CD14-positive monocyte (primary cell): ENCODE measurements at regions not wholly inside any gene's neighbourhood (a gene's known extent, or its start where the extent isn't known, plus 50 kb on each side); places are given as distances from the start of the nearest gene placed in this dataset.

Experiments
- DNase-seq, 3 donors: peaks; one replicate each; pipeline ENCODE4 v3.0.0-alpha.2; 2011 to 2022
- H2AFZ ChIP-seq: 2 replicates; pipeline ENCODE4 v1.6.0; 2012; ENCODE audit warnings: mild to moderate bottlenecking, low read depth, low read length, inconsistent platforms; ENCODE audit not compliant: insufficient read depth, poor library complexity, severe bottlenecking
- H3K27ac ChIP-seq, 2 donors: 1 replicate in 1 of 2; 2 replicates in 1 of 2; pipeline ENCODE4 v1.5.1; 2012 to 2013; ENCODE audit warnings: low read length in 2 of 2, control low read depth in 1 of 2, inconsistent platforms in 1 of 2, low read depth in 1 of 2, mild to moderate bottlenecking in 1 of 2
- H3K27me3 ChIP-seq, 2 donors: one replicate each; pipeline versions ENCODE4 v1.6.0 to v1.6.1; 2011 to 2013; ENCODE audit warnings: low read length in 2 of 2; ENCODE audit not compliant: control insufficient read depth in 2 of 2, insufficient read depth in 2 of 2
- H3K36me3 ChIP-seq, 2 donors: replicated peaks in 1 of 2; 1 replicate in 1 of 2; 2 replicates in 1 of 2; pipeline versions ENCODE4 v1.5.1 to v1.6.1; 2012 to 2013; ENCODE audit warnings: low read length in 2 of 2, control low read depth in 1 of 2, inconsistent platforms in 1 of 2, mild to moderate bottlenecking in 1 of 2; ENCODE audit not compliant: insufficient read depth in 2 of 2, control insufficient read depth in 1 of 2
- H3K4me1 ChIP-seq, 2 donors: 1 replicate in 1 of 2; 2 replicates in 1 of 2; pipeline versions ENCODE4 v1.5.1 to v1.6.1; 2012 to 2013; ENCODE audit warnings: low read length in 2 of 2, control low read depth in 1 of 2, inconsistent platforms in 1 of 2, mild to moderate bottlenecking in 1 of 2, moderate library complexity in 1 of 2; ENCODE audit not compliant: insufficient read depth in 2 of 2, control insufficient read depth in 1 of 2
- H3K4me2 ChIP-seq: replicated peaks from 2 replicates; pipeline ENCODE3; 2012; ENCODE audit warnings: low read length, moderate library complexity, mild to moderate bottlenecking; ENCODE audit not compliant: poor library complexity, severe bottlenecking; ENCODE audit errors: extremely low read depth
- H3K4me3 ChIP-seq, 3 experiments: fragments of 200-600 bp in 1 of 3; sonication (generic) in 1 of 3; replicated peaks in 1 of 3; 1 replicate in 2 of 3; 2 replicates in 1 of 3; pipeline ENCODE4 v1.5.1; 2011 to 2013; ENCODE audit warnings: low read length in 3 of 3, mild to moderate bottlenecking in 3 of 3, control low read depth in 2 of 3, low read depth in 2 of 3, inconsistent platforms in 1 of 3, moderate library complexity in 1 of 3
- H3K79me2 ChIP-seq: 2 replicates; pipeline ENCODE4 v1.6.0; 2012; ENCODE audit warnings: mild to moderate bottlenecking, control low read depth, inconsistent platforms, low read length, moderate library complexity; ENCODE audit not compliant: insufficient read depth
- H3K9ac ChIP-seq: 2 replicates; pipeline ENCODE4 v1.6.0; 2017; ENCODE audit warnings: low read length, mild to moderate bottlenecking; ENCODE audit not compliant: insufficient read depth, poor library complexity, severe bottlenecking
- H3K9me3 ChIP-seq, 2 donors: replicated peaks in 1 of 2; 1 replicate in 1 of 2; 2 replicates in 1 of 2; pipeline versions ENCODE4 v1.5.1 to v1.6.1; 2012 to 2013; ENCODE audit warnings: low read length in 2 of 2, control low read depth in 1 of 2; ENCODE audit not compliant: control insufficient read depth in 1 of 2, insufficient read depth in 1 of 2
- H4K20me1 ChIP-seq: 2 replicates; pipeline ENCODE4 v1.6.0; 2012; ENCODE audit warnings: mild to moderate bottlenecking, low read length, control low read depth, moderate library complexity; ENCODE audit not compliant: insufficient read depth
- H3K27ac Mint-ChIP-seq, 7 donors: one replicate each; pipeline ENCODE4 v1.8.0; 2020; ENCODE audit warnings: mild to moderate bottlenecking in 7 of 7, mixed read lengths in 7 of 7, moderate library complexity in 6 of 7, inconsistent platforms in 2 of 7
- H3K27me3 Mint-ChIP-seq, 3 donors: one replicate each; pipeline ENCODE4 v1.8.0; 2021 to 2022; ENCODE audit warnings: low read depth in 3 of 3, mild to moderate bottlenecking in 3 of 3, mixed read lengths in 3 of 3, moderate library complexity in 3 of 3, inconsistent platforms in 1 of 3
- H3K36me3 Mint-ChIP-seq, 2 donors: one replicate each; pipeline ENCODE4 v1.8.0; 2020; ENCODE audit warnings: mixed read lengths in 2 of 2, inconsistent platforms in 1 of 2, mild to moderate bottlenecking in 1 of 2
- H3K4me1 Mint-ChIP-seq: one replicate; pipeline ENCODE4 v1.8.0; 2020; ENCODE audit warnings: mild to moderate bottlenecking, mixed read lengths
- H3K4me3 Mint-ChIP-seq, 2 donors: one replicate each; pipeline ENCODE4 v1.8.0; 2020; ENCODE audit warnings: mild to moderate bottlenecking in 2 of 2, mixed read lengths in 2 of 2, moderate library complexity in 1 of 2
- H3K9me3 Mint-ChIP-seq, 7 donors: one replicate each; pipeline ENCODE4 v1.8.0; 2020 to 2022; ENCODE audit warnings: mixed read lengths in 7 of 7, mild to moderate bottlenecking in 6 of 7, moderate library complexity in 6 of 7, inconsistent platforms in 2 of 7
- CTCF ChIP-seq: fragments of 200-600 bp; IDR thresholded peaks from one replicate; pipeline ENCODE4 v1.8.0; 2022; ENCODE audit warnings: antibody characterized with exemption, mild to moderate bottlenecking
- WGBS: methylation state at CpG from one replicate; pipeline ENCODE4 v1.1.5; 2013; ENCODE audit warnings: missing lambda C conversion rate; ENCODE audit not compliant: insufficient coverage; 5-methylcytosine and 5-hydroxymethylcytosine counted together
- intact Hi-C, 2 donors: fragments of 100-400 bp; cut with micrococcal nuclease; formaldehyde crosslinking; loops; one replicate each; pipeline versions ENCODE4 v1.15.0 to v1.15.1; 2023

GRCh38 chr2:774436-774835 is 97.2 kb upstream of the TMEM18 start:
- H3K4me1 ChIP-seq, result no peaks in the 10 kb centered on the region
- WGBS, result 53% methylated on average over 3 of the region's 7 CpGs

DNA sequence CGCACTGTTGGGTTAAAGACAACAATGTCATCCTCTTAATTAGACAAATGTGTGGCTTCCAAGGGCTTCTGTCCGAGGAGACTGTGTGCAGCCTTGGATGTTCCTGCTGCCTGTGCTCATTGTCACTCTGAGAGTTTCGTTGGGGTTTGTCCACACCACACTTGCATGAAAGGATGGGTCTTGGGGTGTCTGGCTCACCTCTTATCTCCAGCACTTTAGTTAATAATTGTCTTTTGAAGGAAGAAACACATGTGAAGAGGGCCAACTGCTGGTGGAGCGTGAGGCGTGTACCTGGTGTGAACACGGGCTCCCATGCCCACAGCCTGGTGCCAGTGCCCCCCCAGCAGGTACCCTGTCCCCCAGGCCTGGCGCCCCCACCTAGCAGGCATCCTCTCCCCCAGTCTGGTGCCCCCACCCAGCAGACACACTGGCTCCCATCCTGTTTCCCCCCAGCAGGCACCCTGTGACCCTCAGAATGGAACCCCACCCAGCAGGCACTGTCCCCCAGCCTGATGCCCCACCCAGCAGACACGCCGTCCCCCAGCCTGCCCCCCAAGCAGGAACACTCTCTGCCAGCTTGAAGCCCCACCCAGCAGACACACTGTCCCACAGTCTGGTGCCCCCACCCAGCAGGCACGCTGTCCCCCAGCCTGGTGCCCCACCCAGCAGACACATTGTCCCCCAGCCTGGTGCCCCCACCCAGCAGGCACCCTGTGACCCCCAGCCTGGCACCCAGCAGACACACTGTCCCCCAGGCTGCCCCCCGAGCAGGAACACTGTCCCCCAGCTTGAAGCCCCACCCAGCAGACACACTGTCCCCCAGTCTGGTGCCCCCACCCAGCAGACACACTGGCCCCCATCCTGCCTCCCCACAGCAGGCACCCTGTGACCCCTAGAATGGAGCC is 96.3 kb upstream of the TMEM18 start:
- Histone ChIP-seq H3K36me3 (no peaks in the 10 kb centered on the region), H3K79me2 (no peaks in the 10 kb centered on the region), H3K4me2 (no peak overlapping the region), H4K20me1 (no peaks in the 10 kb centered on the region), H3K9me3 (peaks cover 0 to 7% of the 10 kb centered on the region in 2 donors), H3K4me3 (no peak overlapping the region), H3K9ac (no peak overlapping the region), H3K27ac (no peak overlapping the region), H3K27me3 (no peaks in the 10 kb centered on the region), H3K4me1 (no peaks in the 10 kb centered on the region), H2AFZ (no peak overlapping the region)
- H3K4me1 Mint-ChIP-seq, result no peaks in the 10 kb centered on the region
- no peak for TF ChIP-seq CTCF
- H3K36me3 Mint-ChIP-seq, result no peaks in the 10 kb centered on the region
- peaks cover 0 to 10% (median 6%) of the 10 kb centered on the region in 7 donors for H3K9me3 Mint-ChIP-seq
- H3K4me3 Mint-ChIP-seq, result no peak overlapping the region
- intact Hi-C loops, result no loop called here
- DNase-seq, result no peak
- H3K27me3 Mint-ChIP-seq, result peaks cover 0 to 3% (median 2%) of the 10 kb centered on the region in 3 donors
- no peak overlapping the region for H3K27ac Mint-ChIP-seq
- 66% methylated on average over 7 of the region's 11 CpGs for WGBS

More at GRCh38 chr2:774436-774835, 97.2 kb upstream of the TMEM18 start:
- peaks cover 0 to 3% (median 2%) of the 10 kb centered on the region in 3 donors for H3K27me3 Mint-ChIP-seq
- no peaks in the 10 kb centered on the region for H4K20me1 ChIP-seq
- DNase-seq, result no peak
- H3K9me3 Mint-ChIP-seq, result peaks cover 0 to 6% (median 2%) of the 10 kb centered on the region in 7 donors
- H3K36me3 Mint-ChIP-seq, result no peaks in the 10 kb centered on the region
- H3K9me3 ChIP-seq, result peaks cover 0 to 1% of the 10 kb centered on the region in 2 donors
- H3K27ac ChIP-seq, result no peak overlapping the region
- TF ChIP-seq CTCF, result no peak
- H3K36me3 ChIP-seq, result no peaks in the 10 kb centered on the region
- no peaks in the 10 kb centered on the region for H3K4me1 Mint-ChIP-seq
- H3K27me3 ChIP-seq, result no peaks in the 10 kb centered on the region
- no peaks in the 10 kb centered on the region for H3K79me2 ChIP-seq
- H3K4me3 ChIP-seq, result no peak overlapping the region
- H3K9ac ChIP-seq, result no peak overlapping the region
- intact Hi-C loops, result no loop called here
- no peak overlapping the region for H3K4me3 Mint-ChIP-seq
- no peak overlapping the region for H3K27ac Mint-ChIP-seq
- H2AFZ ChIP-seq, result no peak overlapping the region
- H3K4me2 ChIP-seq, result no peak overlapping the region
